Muscle of leg (tissue), 3 donors: ENCODE measurements at regions not wholly inside any gene's neighbourhood (a gene's known extent, or its start where the extent isn't known, plus 50 kb on each side); places are given as distances from the start of the nearest gene placed in this dataset.

Experiments
- DNase-seq: peaks from one replicate; pipeline ENCODE4 v3.0.0; 2013
- H3K27ac ChIP-seq: one replicate; pipeline ENCODE4 v1.5.1; 2013; ENCODE audit warnings: mild to moderate bottlenecking, low read length, control low read depth
- H3K27me3 ChIP-seq: one replicate; pipeline ENCODE4 v1.6.1; 2013; ENCODE audit warnings: low read length; ENCODE audit not compliant: control insufficient read depth, insufficient read depth
- H3K36me3 ChIP-seq: one replicate; pipeline ENCODE4 v1.6.1; 2013; ENCODE audit warnings: low read length; ENCODE audit not compliant: control insufficient read depth, insufficient read depth
- H3K4me1 ChIP-seq: one replicate; pipeline ENCODE4 v1.6.1; 2013; ENCODE audit warnings: low read length; ENCODE audit not compliant: control insufficient read depth, insufficient read depth
- H3K4me3 ChIP-seq: one replicate; pipeline ENCODE4 v1.5.1; 2013; ENCODE audit warnings: low read length, control low read depth
- H3K9me3 ChIP-seq: replicated peaks from 2 replicates; pipeline ENCODE4 v1.6.1; 2013; ENCODE audit warnings: low read depth, low read length; ENCODE audit not compliant: control insufficient read depth
- WGBS: methylation state at CpG from one replicate; pipeline ENCODE4 v1.1.5; 2013; ENCODE audit warnings: missing lambda C conversion rate; ENCODE audit not compliant: insufficient coverage; 5-methylcytosine and 5-hydroxymethylcytosine counted together

- Histone ChIP-seq H3K4me3 (no peak overlapping the region), H3K27ac (no peak overlapping the region), H3K9me3 (no peaks in the 10 kb centered on the region), H3K4me1 (peaks cover 5% of the 10 kb centered on the region), H3K36me3 (no peaks in the 10 kb centered on the region), H3K27me3 (no peaks in the 10 kb centered on the region)
- no peak for DNase-seq
- WGBS, result 71% methylated on average over 1 of the region's 5 CpGs
Observed at GRCh38 chr16:48441863-48442279, 56.7 kb upstream of the SIAH1 start.

- H3K27ac ChIP-seq, result no peak overlapping the region
- H3K27me3 ChIP-seq, result no peaks in the 10 kb centered on the region
- peaks cover 5% of the 10 kb centered on the region for H3K4me1 ChIP-seq
- no peaks in the 10 kb centered on the region for H3K9me3 ChIP-seq
- no peaks in the 10 kb centered on the region for H3K36me3 ChIP-seq
- WGBS, result 79% methylated on average over 4 of the region's 6 CpGs
- no peak for DNase-seq
- H3K4me3 ChIP-seq, result no peak overlapping the region
Observed at GRCh38 chr16:48441106-48441505, 55.9 kb upstream of the SIAH1 start.

- Histone ChIP-seq H3K4me3 (no peak overlapping the region), H3K27ac (no peak overlapping the region), H3K9me3 (no peaks in the 10 kb centered on the region), H3K36me3 (no peaks in the 10 kb centered on the region), H3K27me3 (no peaks in the 10 kb centered on the region), H3K4me1 (peaks cover 2% of the 10 kb centered on the region)
- DNase-seq, result no peak
- 68% methylated on average over 4 of the region's 5 CpGs for whole genome bisulfite sequencing
Observed at GRCh38 chr16:48438414-48438813, 53.2 kb upstream of the SIAH1 start.

GRCh38 chr16:48435906-48436305, 50.7 kb upstream of the SIAH1 start:
- no peak for DNase-seq
- no peak overlapping the region for H3K4me3 ChIP-seq
- no peaks in the 10 kb centered on the region for H3K27me3 ChIP-seq
- WGBS, result 70% methylated on average over 5 of the region's 6 CpGs
- H3K36me3 ChIP-seq, result no peaks in the 10 kb centered on the region
- H3K27ac ChIP-seq, result no peak overlapping the region
- peaks cover 2% of the 10 kb centered on the region for H3K4me1 ChIP-seq
- H3K9me3 ChIP-seq, result no peaks in the 10 kb centered on the region

- Histone ChIP-seq H3K9me3 (no peaks in the 10 kb centered on the region), H3K4me1 (peaks cover 2% of the 10 kb centered on the region), H3K36me3 (no peaks in the 10 kb centered on the region), H3K27ac (no peak overlapping the region), H3K4me3 (no peak overlapping the region), H3K27me3 (no peaks in the 10 kb centered on the region)
- no peak for DNase-seq
- WGBS, result 81% methylated on average over 3 of the region's 7 CpGs
Observed at GRCh38 chr16:48435318-48435680, 50.1 kb upstream of the SIAH1 start.
